Head of caudate nucleus (tissue), 42 donors: ENCODE measurements at regions not wholly inside any gene's neighbourhood (a gene's known extent, or its start where the extent isn't known, plus 50 kb on each side); places are given as distances from the start of the nearest gene placed in this dataset.
"Not testable (repeated sequence)": the region's sequence is repeated elsewhere in the genome, so short reads cannot be mapped to it uniquely, and the experiment has no call there.

Experiments
- DNase-seq, 42 donors: peaks; one replicate each; pipeline versions ENCODE4 v3.0.0 to v3.0.0-alpha.2; 2020 to 2021; ENCODE audit warnings: mixed read lengths in 7 of 42
- intact Hi-C: fragments of 100-400 bp; cut with DNase I; formaldehyde crosslinking; loops from one replicate; pipeline ENCODE4 v1.15.0; 2022

DNA sequence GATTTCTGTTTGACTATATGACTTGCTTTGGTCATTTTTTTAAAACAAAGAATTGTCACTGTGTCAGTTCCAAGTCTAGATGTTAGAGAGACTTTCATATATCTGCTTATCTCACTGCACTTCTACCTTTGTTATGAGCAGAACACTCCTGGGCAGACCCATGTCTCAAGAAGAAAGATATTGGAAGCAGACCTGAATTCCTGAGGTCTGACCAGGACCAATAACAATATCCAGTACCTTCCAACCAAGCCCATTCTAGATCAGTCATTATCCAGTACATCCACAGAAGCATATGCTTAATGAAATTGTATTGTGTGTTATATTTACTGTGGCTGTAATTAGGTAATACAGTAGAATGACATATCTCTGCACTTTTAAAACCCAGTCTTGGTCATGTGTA, 811.3 kb upstream of the GBE1 start:
- no peak for DNase-seq
- intact Hi-C loops, result no loop called here

DNA sequence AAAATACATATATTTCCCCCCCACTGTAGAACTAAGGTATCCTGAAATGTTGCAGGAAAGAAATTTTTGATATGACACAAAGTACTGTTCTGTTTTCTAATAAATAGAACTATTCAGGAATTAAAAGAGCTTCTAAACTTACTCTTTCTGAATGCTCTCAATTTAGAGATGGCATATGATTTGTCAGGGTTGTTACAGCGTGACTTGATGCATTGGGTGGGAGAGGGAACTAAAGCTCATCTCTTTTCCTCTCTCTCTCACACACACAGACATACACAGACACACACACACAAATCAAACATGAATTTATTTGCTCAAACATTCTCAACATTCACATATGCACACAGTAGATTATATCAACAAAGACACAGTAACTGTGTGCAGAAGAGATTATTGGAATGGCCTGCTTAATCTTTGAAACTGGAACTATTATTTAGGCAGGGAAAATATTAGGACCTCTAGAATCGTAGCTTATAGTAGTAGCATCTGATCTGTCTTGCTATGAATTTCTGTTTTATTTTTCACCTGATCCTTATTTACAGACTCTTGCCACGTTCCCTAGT, 807.4 kb upstream of the GBE1 start:
- DNase-seq, result no peak
- intact Hi-C loops, result no loop called here

DNA sequence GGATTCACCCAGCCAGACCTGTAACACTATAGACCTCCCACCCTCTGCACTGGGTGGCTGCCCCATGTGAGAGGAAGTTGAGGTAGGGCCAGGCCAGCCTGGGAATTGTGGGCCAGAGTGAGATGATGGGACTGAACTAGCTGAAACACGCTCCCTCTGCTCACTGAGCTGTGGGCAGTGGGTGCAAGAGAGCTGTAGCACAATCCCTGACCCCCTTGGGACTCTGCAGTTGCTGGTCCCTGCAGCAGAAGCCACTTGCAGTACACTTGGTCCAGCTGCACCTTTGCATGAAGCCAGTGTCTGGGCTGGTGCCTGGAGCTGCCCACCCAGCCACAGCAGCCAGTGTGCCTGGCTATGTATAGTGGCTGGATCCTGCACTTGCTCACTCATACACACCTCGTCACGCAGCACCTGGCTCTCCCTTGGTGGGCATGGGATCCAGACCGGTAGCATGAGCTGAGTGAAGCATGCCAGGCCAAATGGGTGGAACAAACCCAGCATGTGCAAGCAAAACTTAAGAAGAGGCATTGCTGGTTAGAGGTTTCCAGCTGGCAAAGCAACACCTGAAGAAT, 805.7 kb upstream of the GBE1 start:
- no peak for DNase-seq

DNA sequence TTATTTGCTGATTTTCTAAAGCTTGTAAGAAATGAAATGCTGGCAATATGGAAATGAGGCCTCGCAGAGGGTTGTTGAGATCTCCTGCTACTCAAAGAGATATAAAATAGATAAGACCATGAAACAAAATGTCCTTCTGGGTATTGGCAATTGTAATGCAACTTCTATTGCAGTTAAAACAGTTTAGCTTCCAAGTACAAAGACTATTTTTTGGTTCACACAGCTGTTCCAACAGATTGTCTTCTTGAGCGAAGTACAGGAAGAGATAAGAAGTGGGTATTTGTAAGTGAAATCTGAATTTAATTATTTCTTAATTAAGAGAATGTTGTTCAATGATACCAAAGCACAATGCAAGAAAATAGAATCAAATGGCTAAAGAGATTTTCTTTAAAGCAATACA, 801.5 kb upstream of the GBE1 start:
- DNase-seq, result no peak
- intact Hi-C loops, result no loop called here

More for the DNA sequence above, 805.7 kb upstream of the GBE1 start:
- intact Hi-C loops, result no loop called here

DNA sequence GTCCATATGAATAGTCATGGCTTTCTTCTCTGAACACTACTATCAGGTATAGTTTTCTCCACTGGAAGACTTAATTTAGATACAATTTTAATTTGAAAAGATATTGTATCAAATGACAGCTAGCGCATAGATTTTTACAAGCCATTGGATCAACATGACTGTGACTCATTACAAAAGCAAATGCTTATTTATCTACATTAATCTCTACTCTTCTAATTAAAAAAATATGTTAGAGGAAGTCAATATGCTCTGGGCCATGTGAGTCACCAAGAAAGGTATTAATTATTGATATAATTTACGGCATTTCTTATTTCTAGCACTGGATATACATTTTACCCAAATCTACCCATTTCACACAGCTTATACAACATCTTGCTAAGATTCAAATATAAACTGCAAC, 800.3 kb upstream of the GBE1 start:
- intact Hi-C loops, result no loop called here
- DNase-seq, result no peak

DNA sequence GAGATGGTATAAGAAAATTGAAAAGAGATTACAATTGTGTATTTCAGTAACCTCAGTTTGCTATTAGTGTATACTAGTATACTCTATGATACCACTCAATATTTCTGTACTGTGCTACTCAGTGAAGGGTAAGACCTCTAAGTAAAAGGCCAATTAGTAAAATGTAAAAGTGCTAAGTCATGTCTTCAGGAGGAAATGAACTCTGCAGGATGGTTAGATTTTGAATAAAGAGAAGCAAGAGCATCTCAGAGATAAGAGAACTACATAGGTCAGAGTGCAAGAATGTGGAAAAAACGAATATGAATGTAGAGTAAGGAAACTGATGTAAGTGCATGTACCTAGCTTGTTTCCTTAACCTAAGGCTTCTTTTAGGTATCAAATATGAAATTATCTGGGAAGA, 796.6 kb upstream of the GBE1 start:
- no peak for DNase-seq
- intact Hi-C loops, result no loop called here

DNA sequence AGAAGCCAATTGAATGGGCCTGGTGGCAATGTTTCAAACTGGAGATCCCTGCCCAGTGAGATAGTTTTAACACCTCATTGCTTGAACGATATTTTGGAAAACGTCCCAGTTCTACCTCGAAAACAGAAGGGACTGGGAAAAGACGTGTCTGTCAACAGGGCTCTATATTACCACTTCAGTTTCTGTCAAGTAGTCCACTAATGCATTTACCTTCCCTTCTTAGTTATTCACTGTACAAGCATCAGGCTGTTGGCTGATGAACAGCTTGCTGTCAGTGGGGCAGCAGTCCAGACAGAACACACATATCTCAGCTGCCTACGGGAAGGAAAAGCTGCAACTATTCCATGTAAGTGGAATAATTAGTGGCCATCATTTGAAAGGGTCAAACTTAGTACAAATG, 794.7 kb upstream of the GBE1 start:
- no peak for DNase-seq
- intact Hi-C loops, result no loop called here

DNA sequence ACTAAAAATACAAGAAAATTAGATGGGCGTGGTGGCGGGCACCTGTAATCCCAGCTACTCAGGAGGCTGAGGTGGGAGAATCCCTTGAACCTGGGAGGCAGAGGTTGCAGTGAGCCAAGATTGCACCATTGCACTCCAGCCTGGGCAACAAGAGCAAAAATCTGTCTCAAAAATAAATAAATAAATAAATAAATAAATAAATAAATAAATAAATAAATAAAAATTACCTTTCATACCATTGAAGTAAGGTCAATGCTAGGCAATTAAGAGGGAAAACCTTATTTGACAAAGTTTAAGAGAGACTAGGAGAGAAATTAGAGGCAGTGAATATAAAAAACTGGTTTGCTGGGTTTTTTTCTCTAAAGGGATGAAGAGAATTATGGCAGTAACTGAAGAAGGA, 781.1 kb upstream of the GBE1 start:
- intact Hi-C loops, DNase-seq: not testable (repeated sequence)

DNA sequence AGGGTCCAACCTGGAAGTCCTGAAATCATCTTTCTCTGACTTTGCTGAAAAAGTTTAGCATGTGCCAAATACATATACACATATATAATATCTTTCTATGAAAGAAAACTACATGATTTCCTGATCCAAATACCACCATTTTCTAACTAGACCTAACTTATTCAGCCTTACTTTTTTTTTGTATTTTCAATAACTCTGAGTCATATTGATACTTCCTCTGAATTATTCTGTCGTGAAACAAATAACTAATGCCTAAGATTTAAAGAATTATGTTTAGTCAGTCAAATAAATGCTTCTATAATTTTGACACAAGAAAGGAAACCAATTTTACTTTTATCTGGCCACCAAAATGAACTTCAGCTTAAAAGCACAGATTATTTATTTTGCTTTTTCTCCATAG, 760.2 kb upstream of the GBE1 start:
- intact Hi-C loops, result no loop called here
- DNase-seq, result no peak

DNA sequence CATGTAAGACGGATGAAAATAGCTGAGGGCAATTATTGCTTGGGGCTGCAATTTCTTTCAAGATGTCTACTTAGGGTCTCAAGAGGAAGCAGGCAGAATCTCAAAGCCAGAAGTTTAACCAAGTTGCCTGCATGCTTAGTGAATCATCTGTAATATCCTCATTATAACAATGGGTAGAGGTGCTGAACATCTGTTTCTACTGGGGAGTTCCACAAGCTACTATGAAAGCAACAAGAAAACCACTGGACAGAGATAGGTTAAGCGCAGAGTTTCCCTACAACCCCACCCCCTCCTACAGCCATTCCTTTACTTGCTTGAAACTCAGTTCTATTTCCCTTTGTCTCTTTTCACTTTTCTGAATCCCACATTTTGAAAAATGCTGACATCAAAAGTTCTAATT, 759.4 kb upstream of the GBE1 start:
- no peak for DNase-seq

DNA sequence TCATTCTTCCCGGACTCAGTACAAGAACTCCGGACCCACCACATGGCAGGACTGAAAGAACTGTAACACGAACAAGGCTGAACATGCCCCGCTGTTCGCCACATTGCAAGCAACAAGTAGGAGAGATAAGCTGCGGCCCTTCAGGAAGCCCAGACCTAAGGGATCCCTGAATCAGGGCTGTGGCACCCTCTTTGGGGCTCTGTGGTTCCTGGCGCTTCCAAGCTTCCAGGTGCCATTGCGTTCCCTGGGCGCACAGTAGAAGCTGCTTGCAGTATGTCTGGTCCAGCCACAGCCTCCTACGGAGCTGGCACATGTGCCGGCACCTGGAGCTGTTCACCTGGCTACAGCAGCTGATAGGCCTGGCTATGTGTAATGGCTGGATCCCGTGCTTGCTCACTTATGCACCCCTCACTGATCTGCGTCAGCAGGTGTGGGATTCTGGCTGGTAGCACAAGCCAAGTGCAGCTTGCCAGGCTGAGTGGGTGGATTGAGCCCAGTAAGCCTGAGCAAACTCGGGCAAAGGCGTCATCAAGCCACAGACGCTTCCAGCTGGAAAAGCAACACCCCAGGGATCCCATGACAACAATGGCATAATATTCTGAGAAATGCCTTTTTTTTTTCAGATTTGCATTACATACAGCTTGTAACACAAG, 748.6 kb upstream of the GBE1 start:
- intact Hi-C loops, result no loop called here
- DNase-seq, result no peak

More for the DNA sequence above, 759.4 kb upstream of the GBE1 start:
- intact Hi-C loops, result no loop called here

DNA sequence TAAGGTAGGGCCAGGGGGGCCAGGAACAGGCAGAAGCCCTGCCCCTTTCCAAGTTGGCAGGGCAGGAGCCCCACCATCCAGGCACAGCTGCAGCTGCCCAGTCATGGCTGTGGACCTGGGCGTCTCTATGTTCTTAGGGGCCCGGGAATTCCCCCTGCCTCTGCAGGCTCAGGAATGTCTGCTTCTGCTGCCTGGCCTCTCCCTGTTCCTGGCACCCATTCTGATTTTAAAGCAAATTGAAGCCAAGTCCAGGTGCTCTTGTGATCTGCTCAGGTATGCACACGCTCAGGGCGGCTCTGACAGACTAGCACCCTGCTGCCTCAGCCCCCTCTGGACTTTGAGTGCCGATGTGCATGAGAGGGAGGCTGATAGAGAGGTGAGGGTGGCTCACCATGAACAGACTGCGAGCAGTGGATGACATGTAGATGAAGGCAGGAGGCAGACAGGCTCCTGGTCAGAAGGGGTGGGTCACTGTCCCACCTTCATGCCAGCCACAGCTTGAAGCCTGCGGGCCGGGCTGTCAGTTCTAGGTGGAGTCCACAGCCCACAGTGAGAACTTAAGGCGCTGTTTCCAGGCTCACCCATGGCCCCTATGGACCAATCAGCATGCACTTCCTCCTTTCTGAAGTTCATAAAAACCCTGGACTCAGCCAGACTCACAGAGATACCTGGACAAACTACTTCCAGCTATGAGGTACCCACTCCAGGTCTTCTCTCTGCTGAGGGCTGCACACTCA, 747.8 kb upstream of the GBE1 start:
- no peak for DNase-seq
- intact Hi-C loops, result no loop called here

DNA sequence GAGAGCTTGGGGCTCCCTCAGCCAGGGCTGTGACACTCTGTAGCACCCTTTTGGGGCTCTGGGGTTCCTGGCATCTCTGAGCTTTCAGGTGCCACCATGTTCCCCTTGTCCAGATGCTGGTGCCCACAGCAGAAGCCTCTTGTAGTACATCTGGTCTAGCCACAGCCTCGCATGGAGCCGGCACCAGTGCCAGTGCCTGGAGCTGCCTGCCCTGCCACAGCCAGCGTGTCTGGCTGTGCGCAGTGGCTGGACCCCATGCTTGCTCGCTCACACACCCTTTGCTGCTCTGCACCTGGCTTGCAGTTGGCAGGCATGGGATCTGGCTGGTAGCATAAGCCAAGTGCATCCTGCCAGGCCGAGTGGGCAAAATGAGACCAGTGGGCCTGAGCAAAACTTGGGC, 744.8 kb upstream of the GBE1 start:
- intact Hi-C loops, result no loop called here
- DNase-seq, result no peak

DNA sequence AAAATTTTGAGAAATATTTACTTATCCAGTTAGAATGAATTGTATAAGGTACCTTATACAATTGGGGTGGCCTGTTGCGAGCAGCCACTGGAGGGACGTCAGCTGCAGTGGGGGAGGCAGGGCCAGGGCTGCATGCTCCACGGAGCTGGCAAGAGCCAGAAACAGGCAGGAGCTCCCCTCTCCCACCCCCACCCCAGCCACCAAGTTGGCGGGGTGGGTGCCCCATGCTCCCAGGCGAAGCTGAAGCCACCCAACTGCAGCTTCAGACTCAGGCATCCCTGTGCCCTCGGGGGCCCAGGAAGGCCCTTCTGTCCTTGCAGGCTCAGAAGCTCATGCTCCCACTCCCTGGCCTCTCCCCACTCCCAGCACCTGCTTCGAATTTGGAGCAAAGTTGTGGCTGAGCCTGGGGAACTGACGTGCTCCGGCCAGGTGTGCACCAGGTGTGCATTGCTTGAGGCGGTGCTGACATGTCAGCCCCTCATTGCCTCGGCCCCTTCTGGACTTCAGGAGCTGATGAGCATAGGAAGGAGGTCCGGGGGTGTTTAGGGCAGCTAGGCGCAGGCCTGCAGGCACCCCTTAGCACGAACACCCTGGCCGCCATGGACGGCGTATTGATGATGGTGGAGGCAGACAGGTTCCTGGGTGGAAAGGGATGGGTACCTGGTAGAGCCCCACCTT, 743.8 kb upstream of the GBE1 start:
- DNase-seq, result no peak
- intact Hi-C loops, result no loop called here

DNA sequence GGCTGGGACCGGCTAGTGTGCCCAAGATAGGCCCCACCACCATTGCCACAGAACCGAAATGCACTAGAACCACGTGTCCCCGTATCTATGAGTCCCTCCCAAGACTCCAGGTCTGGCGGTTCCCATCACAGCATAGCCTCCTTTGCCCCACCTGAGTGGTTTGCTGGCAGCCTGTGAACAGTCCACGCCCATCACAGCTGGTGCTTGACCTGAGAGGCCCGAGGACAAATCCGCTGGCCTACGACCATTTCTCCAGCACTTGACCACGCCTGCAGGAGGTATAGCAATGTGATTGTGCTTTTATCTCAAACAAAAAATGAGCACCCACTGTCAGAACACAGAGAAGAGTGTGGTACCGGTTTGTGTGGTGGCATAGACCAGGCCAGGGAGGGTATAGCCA, 736.7 kb upstream of the GBE1 start:
- intact Hi-C loops, result no loop called here
- DNase-seq, result no peak

DNA sequence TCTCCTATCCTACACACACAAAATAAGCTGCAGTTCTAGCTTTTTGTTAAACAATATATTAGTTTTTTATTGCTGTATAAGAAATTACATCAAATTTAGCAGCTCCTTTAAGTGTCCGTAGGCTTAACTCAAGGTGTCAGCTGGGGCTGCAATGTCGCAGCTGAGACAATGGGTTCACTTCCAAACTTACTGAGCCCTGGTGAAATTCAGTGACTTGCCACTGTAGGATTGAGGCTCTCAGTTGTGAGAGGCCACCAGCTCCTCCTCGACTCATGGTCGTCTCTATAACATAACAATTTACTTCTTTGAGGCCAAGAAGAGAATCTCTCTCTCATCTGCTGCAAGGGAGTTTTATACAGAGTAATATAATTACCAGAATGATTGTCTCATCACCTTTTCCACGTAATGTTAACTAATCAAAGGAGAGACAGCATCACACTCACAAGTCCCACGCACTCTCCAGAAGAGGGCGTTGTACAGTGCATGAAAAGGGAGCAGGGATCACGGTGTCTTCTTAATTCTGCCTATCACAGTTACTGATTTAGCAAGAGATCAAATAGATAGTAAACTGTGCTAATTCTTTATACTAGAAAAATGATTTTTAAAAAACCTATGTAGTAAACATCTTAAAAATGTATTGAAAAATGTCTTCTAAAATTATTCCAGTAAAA, 735.6 kb upstream of the GBE1 start:
- DNase-seq, result peak in 29 of 42 donors; percentile 10 to 71 (median 40)
- intact Hi-C loops, result no loop called here

DNA sequence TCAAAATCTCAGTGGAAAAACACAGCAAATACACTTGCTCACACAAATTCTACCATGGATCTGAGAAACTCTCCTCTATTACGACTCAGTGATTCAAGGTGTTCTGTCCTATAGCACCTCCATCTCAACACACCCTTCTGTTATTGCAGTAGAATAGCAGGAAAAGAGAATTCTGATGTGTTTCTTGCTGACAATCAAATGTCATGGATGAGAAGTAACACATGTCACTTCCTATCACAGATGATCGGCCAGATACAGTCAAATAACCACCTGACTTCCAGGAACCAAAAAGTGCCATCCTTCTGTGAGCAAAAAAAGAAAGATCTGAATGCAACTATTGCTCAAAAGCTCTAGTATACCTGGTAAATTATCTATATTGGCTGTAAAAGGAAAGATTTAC, 734.2 kb upstream of the GBE1 start:
- no peak for DNase-seq
- intact Hi-C loops, result no loop called here

DNA sequence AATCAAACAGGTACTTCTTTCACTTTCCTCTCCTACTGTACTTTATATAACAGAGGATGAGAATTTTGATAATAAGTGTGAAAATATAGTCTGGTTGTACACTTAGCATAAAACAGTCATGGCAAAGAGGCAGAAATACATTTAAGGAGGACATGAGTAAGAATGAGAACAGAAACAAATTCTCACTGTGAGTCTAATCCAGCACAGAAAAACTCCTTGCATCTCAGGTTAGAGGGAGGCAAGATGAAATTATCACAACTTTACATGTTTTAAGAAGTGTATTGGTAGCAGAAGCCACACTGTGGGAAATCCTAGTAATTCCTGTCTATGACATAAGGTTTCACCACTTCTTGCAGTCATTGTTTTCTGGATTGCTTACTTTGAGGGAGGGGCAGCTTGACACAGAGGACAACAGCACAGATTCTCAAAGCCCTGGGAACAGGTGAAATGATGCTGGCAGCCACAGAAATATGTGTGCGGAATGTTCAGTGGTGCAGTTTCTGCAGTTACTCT, 733.6 kb upstream of the GBE1 start:
- DNase-seq, result no peak
- intact Hi-C loops, result no loop called here

DNA sequence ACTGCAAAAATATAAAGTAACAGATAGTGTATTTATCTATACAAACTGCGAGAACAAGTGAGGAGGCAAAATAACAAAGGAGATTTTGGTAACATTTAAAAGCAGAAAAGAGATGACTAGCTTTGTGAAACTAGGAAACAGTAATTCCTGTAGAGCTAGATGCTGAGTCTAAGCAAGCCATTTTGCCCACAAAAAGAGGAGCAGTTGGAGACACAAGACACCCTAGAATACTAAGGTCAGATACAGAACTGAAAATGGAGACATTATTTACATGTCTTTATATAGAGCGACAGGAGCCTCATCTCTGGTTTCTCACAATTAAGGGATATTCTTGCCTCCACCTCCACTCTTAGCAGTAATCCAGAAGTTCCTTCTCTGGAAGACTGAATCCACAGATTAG, 732.4 kb upstream of the GBE1 start:
- DNase-seq, result no peak
- intact Hi-C loops, result no loop called here
